GM04504 (cell line): ENCODE measurements at regions not wholly inside any gene's neighbourhood (a gene's known extent, or its start where the extent isn't known, plus 50 kb on each side); places are given as distances from the start of the nearest gene placed in this dataset.

Source experiments
- DNase-seq: peaks from one replicate; pipeline ENCODE4 v3.0.0-alpha.2; 2012; ENCODE audit warnings: low read depth

GRCh38 chr1:90494748-90495282, 222.3 kb downstream of the BARHL2 start:
- DNase-seq = no peak

GRCh38 chr1:90488451-90488850, 228.7 kb downstream of the BARHL2 start:
- no peak for DNase-seq

GRCh38 chr1:90486996-90487395, 230.1 kb downstream of the BARHL2 start:
- no peak for DNase-seq

- DNase-seq = no peak
Observed at GRCh38 chr1:90486134-90486824, 230.8 kb downstream of the BARHL2 start.

- no peak for DNase-seq
Observed at GRCh38 chr1:90480271-90480835, 236.7 kb downstream of the BARHL2 start.

GRCh38 chr1:90476994-90477393, 240.1 kb downstream of the BARHL2 start:
- DNase-seq = no peak

GRCh38 chr1:90476411-90476810, 240.7 kb downstream of the BARHL2 start:
- DNase-seq = no peak

- no peak for DNase-seq
Observed at GRCh38 chr1:90475631-90476030, 241.5 kb downstream of the BARHL2 start.

GRCh38 chr1:90474731-90475130, 242.4 kb downstream of the BARHL2 start:
- no peak for DNase-seq

- no peak for DNase-seq
Observed at GRCh38 chr1:90474158-90474557, 242.9 kb downstream of the BARHL2 start.

- no peak for DNase-seq
Observed at GRCh38 chr1:90472775-90473174, 244.3 kb downstream of the BARHL2 start.

GRCh38 chr1:90459570-90459969, 257.5 kb downstream of the BARHL2 start:
- no peak for DNase-seq

GRCh38 chr1:90457985-90458384, 259.1 kb downstream of the BARHL2 start:
- no peak for DNase-seq

- no peak for DNase-seq
Observed at GRCh38 chr1:90452491-90452890, 264.6 kb downstream of the BARHL2 start.

- DNase-seq = no peak
Observed at GRCh38 chr1:90443354-90443753, 273.7 kb downstream of the BARHL2 start.

- no peak for DNase-seq
Observed at GRCh38 chr1:90435351-90435750, 281.8 kb downstream of the BARHL2 start.

- DNase-seq = no peak
Observed at GRCh38 chr1:90434460-90434859, 282.6 kb downstream of the BARHL2 start.

GRCh38 chr1:90417126-90417525, 300.0 kb downstream of the BARHL2 start:
- no peak for DNase-seq

GRCh38 chr1:90414201-90414600, 302.9 kb downstream of the BARHL2 start:
- DNase-seq = no peak

GRCh38 chr1:90413519-90413918, 303.6 kb downstream of the BARHL2 start:
- DNase-seq = no peak

- no peak for DNase-seq
Observed at GRCh38 chr1:90412563-90412962, 304.5 kb downstream of the BARHL2 start.

- no peak for DNase-seq
Observed at GRCh38 chr1:90411185-90411584, 305.9 kb downstream of the BARHL2 start.

- DNase-seq = no peak
Observed at GRCh38 chr1:90407737-90408136, 309.4 kb downstream of the BARHL2 start.

GRCh38 chr1:90405726-90406125, 311.4 kb downstream of the BARHL2 start:
- DNase-seq = no peak
